Fibroblast of lung (primary cell): ENCODE measurements at regions not wholly inside any gene's neighbourhood (a gene's known extent, or its start where the extent isn't known, plus 50 kb on each side); places are given as distances from the start of the nearest gene placed in this dataset.
"Not testable (repeated sequence)": the region's sequence is repeated elsewhere in the genome, so short reads cannot be mapped to it uniquely, and the experiment has no call there.

Experiments
- CTCF ChIP-seq, 2 donors: IDR thresholded peaks in 1 of 2; conservative IDR thresholded peaks in 1 of 2; 1 replicate in 1 of 2; 2 replicates in 1 of 2; pipeline ENCODE4 v1.5.1; 2011 to 2012; ENCODE audit warnings: low read length in 2 of 2, control low read depth in 1 of 2, inconsistent platforms in 1 of 2, low read depth in 1 of 2, mild to moderate bottlenecking in 1 of 2
- EZH2 ChIP-seq: IDR thresholded peaks from 2 replicates; pipeline ENCODE4 v1.5.1; 2012; ENCODE audit warnings: low read length, control low read depth, mild to moderate bottlenecking; ENCODE audit errors: missing control alignments

GRCh38 chr1:143862722-143863121 lies 109.1 kb downstream of the FAM72C start:
- TF ChIP-seq CTCF (conservative IDR thresholded peaks at IDR 0.05 in 1 of 2, IDR thresholded peaks at IDR 0.05 in 1 of 2; ENCODE audit: low read depth in 1 of 2, low read length in 2 of 2); EZH2: not testable (repeated sequence)
